ENCODE measurements at regions not wholly inside any gene's neighbourhood (a gene's known extent, or its start where the extent isn't known, plus 50 kb on each side); places are given as distances from the start of the nearest gene placed in this dataset.

DNA sequence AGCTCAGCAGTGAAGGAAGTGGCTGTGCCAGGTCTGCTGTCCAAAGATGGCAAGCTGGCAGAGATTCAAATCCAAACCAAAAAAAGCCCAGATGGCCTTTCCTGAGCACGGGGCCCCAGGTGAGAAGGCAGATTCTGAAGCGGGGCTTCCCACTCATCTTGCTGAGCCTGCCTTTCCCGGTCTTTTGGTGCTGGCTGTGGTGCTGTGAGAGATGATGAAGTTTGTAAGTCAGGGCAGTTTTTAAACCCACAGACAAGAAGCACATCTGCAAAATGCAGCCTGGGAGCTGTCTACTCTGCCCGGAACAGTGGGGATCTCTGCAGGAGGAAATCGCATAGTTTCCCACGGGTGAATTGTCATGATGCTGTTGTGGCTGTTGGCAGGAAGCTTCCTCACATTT is 85.0 kb upstream of the IRX4 start:
- no peak for DNase-seq (ENCODE audit: low read depth, low spot score)
- Histone ChIP-seq H3K9ac (replicated peaks; ENCODE audit: extremely low read depth, insufficient read depth, low read length) (no peak overlapping the region), H3K27ac (ENCODE audit: insufficient read depth, low read depth, low read length) (no peak overlapping the region), H4K20me1 (replicated peaks; ENCODE audit: control insufficient read depth, extremely low read depth, insufficient read depth, low read length) (no peaks in the 10 kb centered on the region), H3K36me3 (ENCODE audit: control insufficient read depth in 2 of 2, extremely low read depth in 1 of 2, insufficient read depth in 2 of 2, low read length in 2 of 2) (no peaks in the 10 kb centered on the region), H3K27me3 (ENCODE audit: control insufficient read depth in 2 of 2, insufficient read depth in 2 of 2, low read length in 2 of 2) (no peaks in the 10 kb centered on the region), H3K9me3 (replicated peaks; ENCODE audit: control insufficient read depth, insufficient read depth, low read length) (no peaks in the 10 kb centered on the region), H2AFZ (ENCODE audit: low read depth, low read length) (no peak overlapping the region), H3K4me3 (replicated peaks in 1 of 3; ENCODE audit: insufficient read depth in 1 of 3, low read depth in 1 of 3, low read length in 3 of 3) (no peak overlapping the region), H3K9me1 (replicated peaks; ENCODE audit: control insufficient read depth, extremely low read depth, insufficient read depth, low read length) (no peaks in the 10 kb centered on the region), H3K79me2 (ENCODE audit: control insufficient read depth, insufficient read depth, low read length) (no peaks in the 10 kb centered on the region), H3K4me1 (ENCODE audit: control insufficient read depth, extremely low read depth, insufficient read depth, low read length) (no peaks in the 10 kb centered on the region), H3K4me2 (ENCODE audit: insufficient read depth, low read length) (no peak overlapping the region)
- TF ChIP-seq EZH2 (IDR thresholded peaks at IDR 0.05; ENCODE audit: borderline replicate concordance, low read depth, low read length, severe bottlenecking), result no peak
- TF ChIP-seq FOS (IDR thresholded peaks at IDR 0.05; ENCODE audit: borderline replicate concordance, insufficient read depth, low read length), result no peak
- TF ChIP-seq JUN (IDR thresholded peaks at IDR 0.05; ENCODE audit: borderline replicate concordance, insufficient read depth, insufficient read length, low read depth), result no peak
- TF ChIP-seq, protein P1, sequence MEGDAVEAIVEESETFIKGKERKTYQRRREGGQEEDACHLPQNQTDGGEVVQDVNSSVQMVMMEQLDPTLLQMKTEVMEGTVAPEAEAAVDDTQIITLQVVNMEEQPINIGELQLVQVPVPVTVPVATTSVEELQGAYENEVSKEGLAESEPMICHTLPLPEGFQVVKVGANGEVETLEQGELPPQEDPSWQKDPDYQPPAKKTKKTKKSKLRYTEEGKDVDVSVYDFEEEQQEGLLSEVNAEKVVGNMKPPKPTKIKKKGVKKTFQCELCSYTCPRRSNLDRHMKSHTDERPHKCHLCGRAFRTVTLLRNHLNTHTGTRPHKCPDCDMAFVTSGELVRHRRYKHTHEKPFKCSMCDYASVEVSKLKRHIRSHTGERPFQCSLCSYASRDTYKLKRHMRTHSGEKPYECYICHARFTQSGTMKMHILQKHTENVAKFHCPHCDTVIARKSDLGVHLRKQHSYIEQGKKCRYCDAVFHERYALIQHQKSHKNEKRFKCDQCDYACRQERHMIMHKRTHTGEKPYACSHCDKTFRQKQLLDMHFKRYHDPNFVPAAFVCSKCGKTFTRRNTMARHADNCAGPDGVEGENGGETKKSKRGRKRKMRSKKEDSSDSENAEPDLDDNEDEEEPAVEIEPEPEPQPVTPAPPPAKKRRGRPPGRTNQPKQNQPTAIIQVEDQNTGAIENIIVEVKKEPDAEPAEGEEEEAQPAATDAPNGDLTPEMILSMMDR (IDR thresholded peaks at IDR 0.05; ENCODE audit: extremely low read depth in 1 of 2, insufficient read depth in 1 of 2, low read depth in 1 of 2, low read length in 2 of 2), result no peak
- TF ChIP-seq MYC (IDR thresholded peaks at IDR 0.05; ENCODE audit: low read depth, low read length), result no peak
- no peak for TF ChIP-seq POLR2AphosphoS5 (IDR thresholded peaks at IDR 0.05; ENCODE audit: insufficient read depth, low read depth, low read length)
- TF ChIP-seq POLR2A (IDR thresholded peaks at IDR 0.05; ENCODE audit: low read depth, low read length), result no peak
- TF ChIP-seq GATA2 (IDR thresholded peaks at IDR 0.05; ENCODE audit: insufficient read depth, insufficient read length, low read depth, low read length), result no peak
- TF ChIP-seq, protein P2, sequence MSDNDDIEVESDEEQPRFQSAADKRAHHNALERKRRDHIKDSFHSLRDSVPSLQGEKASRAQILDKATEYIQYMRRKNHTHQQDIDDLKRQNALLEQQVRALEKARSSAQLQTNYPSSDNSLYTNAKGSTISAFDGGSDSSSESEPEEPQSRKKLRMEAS (IDR thresholded peaks at IDR 0.05; ENCODE audit: insufficient read depth, insufficient read length), result no peak
- intact Hi-C loops (cut with micrococcal nuclease) (no loop called here), dilution Hi-C loops (cut with MboI; ENCODE audit: extremely low pct_ligation_motif_present, low sequenced_read_pairs) (no loop called here)
- FAIRE-seq, result no peak
- ChIA-PET POLR2A (no interaction called here), CTCF (no interaction called here)
- BruUV-seq (replicated peaks), result no TSS peak

Data from endothelial cell of umbilical vein (primary cell).